GM12873 (cell line): ENCODE measurements at regions not wholly inside any gene's neighbourhood (a gene's known extent, or its start where the extent isn't known, plus 50 kb on each side); places are given as distances from the start of the nearest gene placed in this dataset.

Experiments used
- CTCF ChIP-seq: IDR thresholded peaks from 2 replicates; pipeline ENCODE4 v1.5.1; 2012; ENCODE audit warnings: low read depth, mild to moderate bottlenecking, moderate library complexity, low read length, control low read depth; ENCODE audit not compliant: insufficient read depth; ENCODE audit errors: missing control alignments

DNA sequence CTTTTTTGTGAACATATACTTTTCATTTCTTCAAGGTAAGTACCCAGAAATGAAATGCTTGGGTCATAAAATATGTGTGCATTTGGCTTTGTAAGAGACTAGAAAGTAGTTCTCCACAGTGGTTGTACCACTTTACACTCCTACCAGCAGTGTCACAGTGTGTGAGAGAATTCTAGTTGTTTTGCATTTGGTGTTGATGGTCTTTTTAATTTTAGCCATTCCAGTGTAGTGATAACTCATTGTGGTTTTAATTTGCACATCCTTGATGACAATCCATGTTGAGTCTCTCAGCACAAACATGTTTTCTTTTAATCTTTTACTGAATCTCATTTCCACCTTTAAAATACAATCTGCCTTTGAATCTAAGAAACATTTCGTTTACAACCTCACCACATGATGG lies 402.5 kb upstream of the ETAA1 start:
- no peak for TF ChIP-seq CTCF

- TF ChIP-seq CTCF = no peak
These were observed 401.5 kb upstream of the ETAA1 start for GRCh38 chr2:66995636-66996035.

DNA sequence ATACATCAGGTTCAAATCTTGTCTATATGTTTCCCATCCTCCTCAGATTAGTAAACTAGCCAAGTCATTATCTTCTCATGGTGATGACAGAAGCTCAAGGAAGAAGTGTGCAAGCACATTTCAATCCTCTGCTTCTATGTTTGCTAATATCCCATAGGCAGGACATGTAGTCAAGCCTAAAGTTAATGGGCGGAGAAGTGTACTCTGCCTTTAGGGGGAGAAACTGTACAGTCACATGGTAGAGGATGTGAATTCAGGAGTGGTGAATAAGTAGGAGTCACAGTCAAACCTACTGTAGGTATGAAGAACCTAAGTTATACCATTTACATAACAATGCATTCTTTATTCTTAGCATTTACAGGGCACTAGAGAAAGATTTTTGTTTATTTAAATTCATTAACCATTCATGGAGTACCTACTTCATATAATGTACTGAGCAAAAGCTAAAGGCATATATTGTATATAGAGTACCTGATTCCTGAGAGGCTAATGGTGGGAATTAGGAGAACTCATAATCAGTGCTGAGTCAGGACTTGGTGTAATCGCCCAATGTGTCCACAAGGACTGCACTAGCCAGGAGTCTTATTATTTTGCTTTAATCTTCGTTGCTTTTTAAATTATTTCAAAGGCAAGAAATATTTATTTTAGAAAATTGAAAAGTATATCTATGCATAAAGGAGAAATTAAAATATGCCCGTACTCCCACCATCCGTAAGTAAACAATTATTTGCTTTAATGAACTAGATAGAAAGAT lies 394.3 kb upstream of the ETAA1 start:
- no peak for TF ChIP-seq CTCF

DNA sequence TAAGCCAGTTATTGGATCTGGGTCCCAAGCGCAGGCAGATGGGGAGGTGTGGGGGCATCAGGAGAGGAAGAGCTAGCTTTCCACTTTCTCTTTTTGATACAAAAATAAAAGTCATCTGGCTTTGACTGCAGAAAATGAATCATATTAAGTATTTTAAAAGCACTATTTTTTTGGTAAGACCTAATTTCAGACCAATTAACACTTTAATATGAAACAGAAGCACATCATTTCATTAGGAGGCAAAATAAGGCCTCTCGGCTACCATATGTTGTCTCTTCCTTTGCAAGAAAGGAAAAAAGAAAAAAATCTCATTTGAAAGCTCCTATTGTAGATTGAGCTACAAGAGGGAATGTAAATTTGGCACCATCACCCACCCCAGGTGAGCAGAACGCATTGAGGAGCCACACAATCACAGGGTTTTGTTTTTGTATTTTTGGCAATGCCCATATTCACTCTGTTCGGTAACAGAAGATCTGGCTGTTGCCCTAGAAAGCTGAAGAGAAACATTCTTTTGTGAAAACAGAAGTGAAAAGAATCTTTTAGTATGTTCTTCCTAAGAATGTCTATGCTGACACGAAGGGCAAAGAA lies 390.7 kb upstream of the ETAA1 start:
- TF ChIP-seq CTCF = no peak

GRCh38 chr2:67008155-67008554 lies 389.0 kb upstream of the ETAA1 start:
- no peak for TF ChIP-seq CTCF

DNA sequence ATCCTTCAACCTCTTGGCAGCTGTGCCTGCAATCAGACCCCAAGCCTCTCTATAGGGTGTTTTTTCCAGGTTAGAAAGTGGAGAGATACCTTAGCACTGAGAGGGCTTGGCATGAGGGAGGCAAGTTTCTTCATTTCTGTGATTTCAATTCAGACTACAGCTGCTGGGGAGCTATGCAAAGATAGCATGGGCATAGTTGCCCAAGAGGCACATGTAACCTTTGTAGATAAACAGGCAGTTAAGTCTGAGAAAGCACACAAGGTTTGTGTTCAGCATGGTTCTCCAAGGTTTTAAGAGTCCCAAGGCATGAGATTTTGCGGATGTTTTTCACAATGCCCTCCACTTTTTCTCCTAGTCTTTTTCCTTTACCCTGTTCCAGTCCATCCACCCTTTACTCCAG lies 385.0 kb upstream of the ETAA1 start:
- no peak for TF ChIP-seq CTCF

GRCh38 chr2:67013821-67014220 lies 383.3 kb upstream of the ETAA1 start:
- no peak for TF ChIP-seq CTCF
